ENCODE measurements at regions not wholly inside any gene's neighbourhood (a gene's known extent, or its start where the extent isn't known, plus 50 kb on each side); places are given as distances from the start of the nearest gene placed in this dataset.

GRCh38 chr10:31139497-31139896 is 107.8 kb upstream of the ZNF438 start:
- TF ChIP-seq FOXM1 (IDR thresholded peaks at IDR 0.05; ENCODE audit: borderline replicate concordance) (no peak), FOXK2 (IDR thresholded peaks at IDR 0.05) (no peak), NFRKB (IDR thresholded peaks at IDR 0.05) (no peak), SUZ12 (IDR thresholded peaks at IDR 0.05) (no peak), LEF1 (IDR thresholded peaks at IDR 0.05; ENCODE audit: borderline replicate concordance) (no peak), SP1 (IDR thresholded peaks at IDR 0.05) (no peak), ZNF384 (IDR thresholded peaks at IDR 0.05) (no peak), BHLHE40 (IDR thresholded peaks at IDR 0.05; ENCODE audit: borderline replicate concordance) (no peak), ELF4 (IDR thresholded peaks at IDR 0.05) (no peak), FOXA1 (IDR thresholded peaks at IDR 0.05) (no peak), L3MBTL2 (conservative IDR thresholded peaks at IDR 0.05) (no peak), PKNOX1 (IDR thresholded peaks at IDR 0.05) (no peak)

Data from HEK293T (cell line).